ENCODE measurements at regions not wholly inside any gene's neighbourhood (a gene's known extent, or its start where the extent isn't known, plus 50 kb on each side); places are given as distances from the start of the nearest gene placed in this dataset.
"Not testable (repeated sequence)": the region's sequence is repeated elsewhere in the genome, so short reads cannot be mapped to it uniquely, and the experiment has no call there.

GRCh38 chr14:38000340-38000739, 207.4 kb upstream of the SSTR1 start:
- DNase-seq = no peak

DNA sequence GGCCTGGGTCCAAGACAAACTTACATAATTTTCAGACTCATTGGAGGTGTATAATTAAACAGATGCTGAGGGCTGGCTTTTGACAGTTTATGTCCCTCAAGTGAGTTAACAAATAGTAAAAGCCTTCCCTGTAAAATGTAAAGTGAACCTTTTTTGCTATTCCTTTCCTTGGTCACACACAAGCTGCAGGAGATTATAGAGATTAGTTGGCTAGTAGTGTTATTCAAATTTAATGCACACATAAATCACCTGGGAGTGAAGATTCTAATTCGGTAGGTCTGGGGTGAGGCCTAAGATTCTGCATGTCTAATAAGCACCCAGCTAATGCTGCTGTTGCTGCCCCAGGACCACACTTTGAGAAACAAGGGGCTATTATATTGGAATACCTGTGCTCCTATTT, 206.2 kb upstream of the SSTR1 start:
- DNase-seq = no peak

DNA sequence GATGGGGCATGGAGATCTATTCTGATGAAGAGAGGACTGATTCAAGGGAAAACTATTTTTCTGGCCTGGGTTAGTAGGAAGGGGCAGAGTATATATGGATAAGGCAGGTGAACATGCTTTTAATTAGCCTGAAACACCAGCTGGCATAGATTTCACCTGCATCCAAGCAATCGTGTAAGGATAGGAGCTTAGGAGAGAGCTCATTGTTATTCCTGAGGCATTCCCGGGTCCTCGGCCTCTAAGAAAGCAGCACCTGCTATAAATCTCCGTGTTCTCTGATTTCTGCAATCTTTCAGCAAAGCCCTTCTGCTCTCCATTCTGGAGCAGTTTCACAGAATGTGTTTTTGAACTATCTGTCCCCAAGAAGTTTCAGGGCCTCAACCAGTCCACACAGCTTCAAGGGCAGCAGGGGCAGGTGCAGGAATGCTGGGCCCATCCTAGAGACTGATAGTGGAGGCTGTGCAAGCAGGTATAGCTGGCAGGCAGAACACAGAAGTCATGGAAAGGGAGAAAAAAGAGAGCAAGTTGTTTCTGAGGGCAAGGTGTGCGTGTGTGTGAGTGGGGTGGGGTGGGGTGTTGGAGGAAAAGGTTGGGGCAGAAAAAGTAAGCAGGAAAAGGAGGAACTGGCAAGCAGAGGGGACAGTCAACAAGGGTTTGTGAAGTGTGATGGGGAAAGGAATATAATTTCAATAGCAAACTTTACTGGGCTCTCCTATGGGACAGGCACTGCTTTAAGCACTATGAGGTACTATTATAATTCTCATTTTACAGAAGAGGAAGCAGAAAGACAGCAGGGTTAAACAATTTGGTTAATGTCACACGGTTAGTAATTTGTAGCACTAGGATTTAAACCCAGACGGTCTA, 203.7 kb upstream of the SSTR1 start:
- no peak for DNase-seq

- no peak for DNase-seq
Observed at GRCh38 chr14:38004610-38004879, 203.2 kb upstream of the SSTR1 start.

GRCh38 chr14:38011156-38011555, 196.5 kb upstream of the SSTR1 start:
- DNase-seq = not testable (repeated sequence)

DNA sequence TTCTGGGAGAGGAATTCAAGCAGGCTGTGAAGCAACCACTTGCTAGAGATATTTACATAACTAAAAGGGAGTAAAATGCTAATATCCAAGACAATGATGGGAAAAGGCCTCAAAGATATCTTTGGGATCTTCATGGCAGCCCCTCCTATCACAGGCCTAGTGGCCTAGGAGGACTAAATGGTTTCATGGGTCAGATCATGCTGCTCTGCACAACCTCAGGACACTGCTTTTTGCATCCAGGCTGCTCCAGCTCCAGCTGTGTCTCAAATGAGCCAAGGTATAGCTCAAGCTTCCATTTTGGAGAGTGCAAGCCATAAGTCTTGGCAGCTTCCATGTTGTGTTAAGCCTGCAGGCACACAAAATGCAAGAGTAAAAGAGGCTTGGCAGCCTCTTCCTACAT, 195.6 kb upstream of the SSTR1 start:
- DNase-seq = no peak

- DNase-seq = no peak
Observed at GRCh38 chr14:38016497-38016896, 191.2 kb upstream of the SSTR1 start.

DNA sequence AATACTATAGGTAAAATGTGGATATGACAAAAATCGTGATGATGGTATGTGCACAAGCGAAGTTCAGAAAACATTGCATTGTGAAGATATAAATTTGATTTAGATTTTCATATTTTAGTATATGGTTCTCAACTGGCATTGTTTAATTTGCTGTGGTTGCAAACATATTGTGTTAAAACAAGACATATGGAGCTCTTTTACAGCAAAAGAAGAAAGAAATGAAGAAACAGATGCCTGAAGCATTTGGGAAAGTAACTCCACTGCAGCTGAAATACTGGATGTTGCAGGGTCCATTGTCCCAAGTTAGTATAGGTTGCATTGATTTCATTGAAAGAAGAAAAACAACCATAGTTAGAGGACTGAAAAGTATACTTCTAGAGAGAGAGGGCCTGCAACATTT, 185.8 kb upstream of the SSTR1 start:
- DNase-seq = no peak

- DNase-seq = no peak
Observed at GRCh38 chr14:38022775-38023174, 184.9 kb upstream of the SSTR1 start.

- no peak for DNase-seq
Observed at GRCh38 chr14:38038171-38038570, 169.5 kb upstream of the SSTR1 start.

DNA sequence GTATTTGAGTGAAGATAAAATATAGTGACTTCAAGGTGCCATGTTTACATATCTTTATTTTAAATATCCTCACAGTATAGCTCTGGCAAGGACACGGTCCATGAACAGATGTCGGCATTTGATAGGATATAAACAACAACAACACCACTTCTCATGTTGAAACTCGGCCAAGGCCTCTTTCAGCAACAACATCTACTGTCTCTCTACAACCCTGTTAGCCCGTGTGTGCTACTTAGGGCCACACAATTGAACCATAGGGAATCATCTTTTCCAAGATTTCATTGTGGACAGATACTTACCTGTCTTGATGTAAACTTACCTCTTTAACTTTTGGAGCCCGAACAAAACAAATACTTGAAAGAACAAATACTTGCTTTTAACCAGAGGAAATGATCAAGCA, 168.7 kb upstream of the SSTR1 start:
- DNase-seq = no peak

GRCh38 chr14:38039496-38039895, 168.2 kb upstream of the SSTR1 start:
- DNase-seq = no peak

- no peak for DNase-seq
Observed at GRCh38 chr14:38040411-38040810, 167.3 kb upstream of the SSTR1 start.

GRCh38 chr14:38042322-38042721, 165.4 kb upstream of the SSTR1 start:
- DNase-seq = no peak

GRCh38 chr14:38044710-38045109, 163.0 kb upstream of the SSTR1 start:
- no peak for DNase-seq

DNA sequence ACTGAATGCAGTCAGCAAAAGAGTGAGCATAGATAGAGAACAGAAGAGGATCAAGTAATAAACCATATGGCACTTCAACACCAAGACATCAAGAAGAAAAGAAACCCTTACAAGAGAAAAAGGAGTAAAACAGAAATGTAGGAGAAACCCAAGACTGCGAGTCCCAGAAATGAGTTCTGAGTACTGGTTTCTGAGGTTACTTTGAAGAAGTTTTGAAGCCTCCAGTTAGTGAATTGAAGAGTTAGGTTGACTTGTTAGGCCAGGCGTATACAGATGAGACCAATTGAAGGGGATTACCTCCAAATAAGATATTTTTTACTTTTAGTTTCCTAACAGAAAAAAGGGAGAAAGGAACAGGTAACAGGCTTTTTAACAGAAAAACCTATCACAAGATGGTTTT, 162.2 kb upstream of the SSTR1 start:
- no peak for DNase-seq

DNA sequence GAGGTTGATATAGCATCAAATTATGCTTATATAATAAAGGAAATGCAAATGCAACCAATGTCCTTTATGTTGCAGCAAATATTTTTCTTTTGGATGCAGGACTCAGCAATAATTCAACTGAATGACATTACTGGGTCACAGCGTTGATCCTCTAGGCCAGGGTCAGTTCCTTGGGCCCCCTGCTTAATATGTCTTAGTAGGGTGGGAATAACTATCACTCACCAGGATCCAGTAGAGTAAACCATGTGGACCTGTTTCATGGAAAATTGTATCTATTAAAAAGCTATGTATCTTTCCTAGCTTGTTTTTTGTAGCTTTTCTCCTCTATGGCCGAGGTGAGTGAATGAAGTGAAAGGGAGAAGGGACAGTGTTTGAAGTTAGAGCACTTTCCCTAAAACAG, 161.5 kb upstream of the SSTR1 start:
- DNase-seq = no peak

- DNase-seq = no peak
Observed at GRCh38 chr14:38047195-38047902, 160.4 kb upstream of the SSTR1 start.

DNA sequence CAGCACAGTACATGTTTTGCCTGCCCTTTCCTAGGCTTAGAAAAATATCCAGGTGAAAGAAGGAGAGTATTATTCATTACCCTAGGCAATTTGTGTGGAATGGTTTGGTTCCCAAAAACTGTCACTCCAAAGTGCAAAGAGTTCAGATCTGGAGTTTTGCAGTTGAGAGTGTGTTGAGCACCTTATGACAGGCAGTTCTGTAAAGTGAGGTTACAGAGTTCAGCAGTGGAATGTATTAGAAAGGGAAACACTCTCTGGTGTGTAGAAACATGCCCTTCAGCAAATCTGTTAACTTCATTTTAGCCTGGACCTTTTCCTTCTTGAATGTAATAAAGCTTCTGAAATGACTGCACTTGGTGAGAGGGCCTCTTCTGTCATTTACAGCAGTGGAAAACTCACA, 154.0 kb upstream of the SSTR1 start:
- no peak for DNase-seq

GRCh38 chr14:38056270-38056669, 151.4 kb upstream of the SSTR1 start:
- DNase-seq = peak; percentile 16

- not testable (repeated sequence) for DNase-seq
Observed at GRCh38 chr14:38062223-38062622, 145.5 kb upstream of the SSTR1 start.

- DNase-seq = no peak
Observed at GRCh38 chr14:38063711-38064320, 143.9 kb upstream of the SSTR1 start.

DNA sequence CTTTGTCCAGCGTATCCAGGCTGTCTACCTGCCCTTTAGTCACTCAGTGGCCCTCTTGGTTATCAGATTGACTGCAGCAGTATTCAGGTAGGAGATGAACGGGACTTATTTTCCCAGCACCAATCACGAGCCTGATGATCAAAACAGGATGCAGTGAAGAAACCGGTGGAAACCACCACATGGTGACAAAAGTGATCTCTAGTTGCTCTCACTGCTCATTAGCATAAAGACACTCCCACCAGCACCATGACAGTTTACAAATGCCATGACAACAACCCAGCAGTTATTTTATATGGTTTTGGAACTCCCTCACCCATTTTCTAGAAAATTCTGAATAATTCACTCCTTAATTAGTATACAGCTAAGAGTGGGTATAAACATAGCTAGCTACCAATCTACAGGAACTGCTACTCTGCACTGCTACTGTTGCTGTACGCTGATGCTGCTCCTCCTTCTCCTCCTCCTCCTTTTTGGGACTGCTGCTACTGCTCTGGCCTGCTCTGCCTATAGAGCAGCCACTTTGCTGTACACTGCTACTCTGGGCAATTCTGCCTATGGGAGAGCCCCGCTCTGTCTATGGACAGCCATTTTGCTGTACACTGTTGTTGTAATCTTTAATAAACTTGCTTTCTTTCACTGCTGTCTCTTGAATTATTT, 142.5 kb upstream of the SSTR1 start:
- peak; percentile 57 for DNase-seq

Measured in activated gamma-delta T cell treated with Interleukin-2 at 50 U/mL for 16 hours (primary cell).